IMR-90 (cell line): ENCODE measurements at regions not wholly inside any gene's neighbourhood (a gene's known extent, or its start where the extent isn't known, plus 50 kb on each side); places are given as distances from the start of the nearest gene placed in this dataset.

Source experiments
- ATAC-seq: fragments of 200-7000 bp; cut with Tn5 transposase; 2 replicates; pipeline ENCODE4 v1.9.1; 2020; ENCODE audit warnings: low read depth, mild to moderate bottlenecking, moderate library complexity
- BruUV-seq: library from RNA; stranded (reverse); fragments of 400-500 nt; replicated peaks from 2 replicates; lab custom pipeline; 2021; lab: Mats Ljungman, UMichigan
- CTCF ChIA-PET: fragments of 300-600 bp; formaldehyde crosslinking; extraction: SDS; loops from one replicate; lab custom pipeline; 2021; ENCODE audit warnings: antibody characterized with exemption; lab: Yijun Ruan, JAX
- POLR2A ChIA-PET: fragments of 300-600 bp; sonication (Branson Sonifier 250); formaldehyde crosslinking; loops from one replicate; lab custom pipeline; 2022; ENCODE audit warnings: antibody characterized with exemption; ENCODE audit not compliant: unreplicated experiment; lab: Charles Lee
- DNase-seq: peaks from one replicate; pipeline ENCODE4 v3.0.0; 2013
- H2AFZ ChIP-seq: replicated peaks from 2 replicates; pipeline ENCODE3; 2013; ENCODE audit warnings: low read length, mild to moderate bottlenecking; ENCODE audit not compliant: poor library complexity
- H2AK5ac ChIP-seq: 2 replicates; pipeline ENCODE4 v1.6.1; 2013; ENCODE audit warnings: low read depth, low read length, inconsistent platforms
- H2AK9ac ChIP-seq: replicated peaks from 2 replicates; pipeline ENCODE3; 2013; ENCODE audit warnings: mild to moderate bottlenecking, low read depth, low read length, moderate library complexity; ENCODE audit not compliant: poor library complexity
- H2BK120ac ChIP-seq: 2 replicates; pipeline ENCODE4 v1.6.1; 2013; ENCODE audit warnings: low read depth, low read length, inconsistent platforms
- H2BK15ac ChIP-seq: 3 replicates; pipeline ENCODE4 v1.6.1; 2013; ENCODE audit warnings: low read depth, low read length, inconsistent platforms
- H2BK20ac ChIP-seq: 2 replicates; pipeline ENCODE4 v1.6.1; 2013; ENCODE audit warnings: low read depth, mild to moderate bottlenecking, inconsistent platforms, low read length, moderate library complexity
- H2BK5ac ChIP-seq: 2 replicates; pipeline ENCODE4 v1.6.1; 2013; ENCODE audit warnings: mild to moderate bottlenecking, low read depth, low read length, inconsistent platforms; ENCODE audit not compliant: poor library complexity, severe bottlenecking
- H3K14ac ChIP-seq: replicated peaks from 2 replicates; pipeline ENCODE4 v1.6.1; 2013; ENCODE audit warnings: low read depth, low read length, inconsistent platforms
- H3K18ac ChIP-seq: 2 replicates; pipeline ENCODE4 v1.6.1; 2013; ENCODE audit warnings: low read depth, low read length, control low read depth
- H3K23ac ChIP-seq: 2 replicates; pipeline ENCODE4 v1.6.1; 2013; ENCODE audit warnings: low read depth, low read length, inconsistent platforms
- H3K27ac ChIP-seq: 2 replicates; pipeline ENCODE4 v1.5.1; 2013; ENCODE audit warnings: mild to moderate bottlenecking, control low read depth, low read length; ENCODE audit not compliant: insufficient read depth
- H3K27me3 ChIP-seq: 2 replicates; pipeline ENCODE4 v1.6.1; 2013; ENCODE audit warnings: low read length; ENCODE audit not compliant: control insufficient read depth, insufficient read depth
- H3K36me3 ChIP-seq: 2 replicates; pipeline ENCODE4 v1.6.1; 2013; ENCODE audit warnings: low read length, mixed read lengths; ENCODE audit not compliant: control insufficient read depth, insufficient read depth
- H3K4ac ChIP-seq: 2 replicates; pipeline ENCODE4 v1.6.1; 2013; ENCODE audit warnings: low read depth, low read length, inconsistent platforms
- H3K4me1 ChIP-seq: 2 replicates; pipeline ENCODE4 v1.6.1; 2013; ENCODE audit warnings: low read length, mixed read lengths; ENCODE audit not compliant: control insufficient read depth, insufficient read depth
- H3K4me2 ChIP-seq: 2 replicates; pipeline ENCODE4 v1.6.1; 2013; ENCODE audit warnings: low read depth, mild to moderate bottlenecking, control low read depth, low read length, moderate library complexity
- H3K4me3 ChIP-seq: 2 replicates; pipeline ENCODE4 v1.5.1; 2013; ENCODE audit warnings: low read depth, mild to moderate bottlenecking, control low read depth, low read length, moderate library complexity; ENCODE audit not compliant: insufficient read depth
- H3K56ac ChIP-seq: 2 replicates; pipeline ENCODE4 v1.6.1; 2013; ENCODE audit warnings: low read length, inconsistent platforms; ENCODE audit not compliant: insufficient read depth; ENCODE audit errors: extremely low read depth
- H3K79me1 ChIP-seq, 2 experiments: 2 replicates each; pipeline ENCODE4 v1.6.1; 2013; ENCODE audit warnings: low read length in 2 of 2, inconsistent platforms in 1 of 2, low read depth in 1 of 2
- H3K9ac ChIP-seq: 2 replicates; pipeline ENCODE4 v1.6.1; 2013; ENCODE audit warnings: low read depth, low read length, control low read depth
- H3K9me1 ChIP-seq: 2 replicates; pipeline ENCODE4 v1.6.1; 2013; ENCODE audit warnings: low read length, inconsistent platforms; ENCODE audit not compliant: insufficient read depth
- H3K9me3 ChIP-seq: 2 replicates; pipeline ENCODE4 v1.6.1; 2013; ENCODE audit warnings: low read length; ENCODE audit not compliant: control insufficient read depth, insufficient read depth
- H4K20me1 ChIP-seq: 2 replicates; pipeline ENCODE4 v1.6.1; 2013; ENCODE audit warnings: low read length, inconsistent platforms; ENCODE audit not compliant: insufficient read depth
- H4K5ac ChIP-seq: 2 replicates; pipeline ENCODE4 v1.6.1; 2013; ENCODE audit warnings: mild to moderate bottlenecking, low read depth, low read length, control low read depth
- H4K8ac ChIP-seq, 2 experiments: 2 replicates each; pipeline ENCODE4 v1.6.1; 2013; ENCODE audit warnings: low read depth in 2 of 2, low read length in 2 of 2, control low read depth in 1 of 2, inconsistent platforms in 1 of 2
- H4K91ac ChIP-seq: 2 replicates; pipeline ENCODE4 v1.6.1; 2013; ENCODE audit warnings: low read depth, low read length, inconsistent platforms; ENCODE audit not compliant: insufficient read depth
- RCOR1 ChIP-seq: IDR thresholded peaks from 2 replicates; pipeline ENCODE4 v1.6.1; 2012; ENCODE audit warnings: mild to moderate bottlenecking, low read length, improper control_type of control experiment; ENCODE audit not compliant: insufficient replicate concordance
- RFX5 ChIP-seq: IDR thresholded peaks from 2 replicates; pipeline ENCODE4 v1.8.0; 2012; ENCODE audit warnings: low read depth, mild to moderate bottlenecking, low read length, moderate library complexity
- WGBS, 2 experiments: methylation state at CpG; one replicate each; pipeline versions ENCODE4 v1.1.5 to v1.1.7; 2013; ENCODE audit warnings: missing lambda C conversion rate in 2 of 2; ENCODE audit not compliant: insufficient read length in 1 of 2; ENCODE audit errors: extremely low coverage in 2 of 2; 5-methylcytosine and 5-hydroxymethylcytosine counted together
- dilution Hi-C: fragments of 300-500 bp; cut with HindIII; formaldehyde crosslinking; loops from one replicate; pipeline ENCODE4 v1.14.3; 2018; ENCODE audit warnings: low sequenced_read_pairs; ENCODE audit not compliant: unreplicated experiment
- in situ Hi-C: fragments of 300-500 bp; cut with MboI; formaldehyde crosslinking; loops from 3 replicates; pipeline ENCODE4 v1.14.3; 2019; ENCODE audit warnings: low sequenced_read_pairs, inconsistent platforms, mixed read lengths
- intact Hi-C: fragments of 100-400 bp; cut with micrococcal nuclease; formaldehyde crosslinking; loops from 2 replicates; pipeline ENCODE4 v1.10.0; 2022

GRCh38 chr4:32243926-32244325, 1523.8 kb downstream of the PCDH7 start:
- no peak overlapping the region for H2BK5ac ChIP-seq
- H3K18ac ChIP-seq: no peak overlapping the region
- no peak overlapping the region for H3K14ac ChIP-seq
- no peak overlapping the region for H2AK9ac ChIP-seq
- no peak overlapping the region for H4K91ac ChIP-seq
- no peaks in the 10 kb centered on the region for H3K4me1 ChIP-seq
- no peak overlapping the region for H2BK120ac ChIP-seq
- no peak overlapping the region for H2AK5ac ChIP-seq
- no peak overlapping the region for H2BK20ac ChIP-seq
- ChIA-PET POLR2A (no interaction called here), CTCF (no interaction called here)
- no peaks in the 10 kb centered on the region for H3K9me3 ChIP-seq
- H3K27me3 ChIP-seq: no peaks in the 10 kb centered on the region
- BruUV-seq: no TSS peak
- H3K56ac ChIP-seq: no peak overlapping the region
- H4K8ac ChIP-seq: no peak overlapping the region
- no peak for ATAC-seq
- no peak for DNase-seq
- H3K27ac ChIP-seq: no peak overlapping the region
- no peak overlapping the region for H3K4me2 ChIP-seq
- H2BK15ac ChIP-seq: no peak overlapping the region
- no peak overlapping the region for H2AFZ ChIP-seq
- H3K4ac ChIP-seq: no peak overlapping the region
- H3K23ac ChIP-seq: no peak overlapping the region
- no peaks in the 10 kb centered on the region for H4K20me1 ChIP-seq
- dilution Hi-C loops (no loop called here), in situ Hi-C loops (no loop called here), intact Hi-C loops (no loop called here)
- no peaks in the 10 kb centered on the region for H3K9me1 ChIP-seq
- no peak for TF ChIP-seq RCOR1
- TF ChIP-seq RFX5: no peak
- H4K5ac ChIP-seq: no peak overlapping the region
- no peak overlapping the region for H3K9ac ChIP-seq
- H3K36me3 ChIP-seq: no peaks in the 10 kb centered on the region
- H3K4me3 ChIP-seq: no peak overlapping the region
- no CpG with 5 or more reads among the region's 3 CpGs for WGBS, 2 experiments
- no peaks in the 10 kb centered on the region for H3K79me1 ChIP-seq
